NCI-H146 treated with DMSO at 0.1 percent for 48 hours (cell line): ENCODE measurements at regions not wholly inside any gene's neighbourhood (a gene's known extent, or its start where the extent isn't known, plus 50 kb on each side); places are given as distances from the start of the nearest gene placed in this dataset.
A peak's percentile ranks its signal among the peaks of the same experiment; 100 is the strongest.
"Not testable (repeated sequence)": the region's sequence is repeated elsewhere in the genome, so short reads cannot be mapped to it uniquely, and the experiment has no call there.

Source experiments
- DNase-seq: peaks from one replicate; lab custom pipeline; 2025; ENCODE audit not compliant: unreplicated experiment; lab: John Stamatoyannopoulos, UW

DNA sequence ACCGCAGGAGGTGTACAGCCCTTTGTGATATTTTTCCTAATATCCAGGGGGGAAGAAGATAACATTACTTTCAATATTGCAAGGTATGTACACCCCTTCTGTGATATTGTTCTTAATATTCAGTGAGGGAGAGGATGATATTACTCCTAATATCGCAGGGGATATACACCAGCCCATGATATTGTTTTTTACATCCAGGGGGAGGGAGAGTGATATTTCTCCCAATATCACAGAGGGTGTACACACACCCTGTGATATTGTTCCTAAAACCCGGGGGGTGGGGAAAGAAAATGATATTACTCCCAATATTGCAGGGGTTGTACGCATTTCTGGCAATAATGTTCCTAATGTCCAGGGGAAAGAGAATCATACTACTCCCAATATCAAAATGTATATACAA lies 58.0 kb upstream of the SLC25A48 start:
- no peak for DNase-seq

DNA sequence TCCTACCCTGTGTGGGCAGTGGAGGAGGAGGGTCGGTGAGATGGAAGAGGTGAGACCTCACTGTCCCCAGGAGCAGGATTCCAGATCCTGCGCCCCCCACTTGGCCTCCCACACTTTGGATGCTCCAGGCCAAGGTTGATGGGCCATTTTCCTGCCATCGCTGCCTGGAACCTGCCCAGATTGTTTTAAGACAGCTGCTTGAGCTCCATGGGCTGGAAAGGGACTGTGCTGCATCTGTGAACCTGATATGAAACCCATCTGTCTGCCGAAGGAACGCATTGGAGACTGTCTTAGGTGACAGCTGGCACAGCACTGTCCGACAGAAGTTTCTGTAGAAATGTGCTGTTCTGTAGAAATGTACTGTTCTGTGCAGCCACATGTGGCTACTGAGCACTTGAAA lies 72.7 kb upstream of the SLC25A48 start:
- no peak for DNase-seq

DNA sequence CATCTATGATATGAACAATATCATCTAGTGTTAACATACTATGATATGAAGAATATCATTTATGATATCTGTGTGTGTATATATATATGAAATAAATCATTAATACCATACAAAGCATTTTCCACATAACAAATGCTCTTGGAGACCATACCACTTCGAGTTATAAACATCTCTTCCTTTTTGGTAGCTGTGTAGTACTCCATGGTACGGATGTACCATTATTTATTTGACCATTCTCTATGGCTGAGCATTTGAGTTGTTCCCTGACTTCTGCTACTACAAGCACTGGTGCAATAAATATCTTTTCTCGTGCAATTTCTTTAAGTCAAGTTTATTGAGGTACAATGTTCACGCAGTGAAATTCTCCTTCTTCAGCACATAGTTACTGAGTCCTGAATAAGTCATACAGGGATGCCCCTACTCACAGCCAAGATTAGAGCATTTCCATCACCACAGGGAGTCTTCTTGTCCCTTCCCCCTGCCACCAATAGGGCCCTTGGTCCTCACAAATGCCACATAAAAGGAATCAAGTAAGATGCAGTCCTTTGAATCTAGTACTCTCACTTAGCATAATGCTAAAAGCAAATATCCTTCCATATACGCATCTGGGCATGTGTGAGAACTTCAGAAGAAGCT lies 75.2 kb upstream of the SLC25A48 start:
- no peak for DNase-seq

DNA sequence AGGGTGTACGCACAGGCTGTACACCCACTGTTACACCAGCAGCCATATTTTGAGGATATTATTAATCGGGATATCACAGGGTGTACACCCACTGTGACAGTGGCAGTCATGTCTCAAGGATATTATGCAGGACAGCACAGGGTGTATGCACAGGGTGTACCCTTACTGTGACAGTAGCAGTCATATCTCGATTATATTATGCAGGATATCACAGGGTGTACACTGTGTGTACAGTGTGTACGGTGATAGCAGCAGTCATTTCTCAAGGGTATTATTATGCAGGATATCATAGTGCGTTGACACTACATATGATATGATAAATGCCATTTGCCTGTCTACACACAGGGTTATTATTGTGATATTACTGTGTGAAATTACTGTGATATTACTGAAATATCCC lies 80.5 kb upstream of the SLC25A48 start:
- DNase-seq: no peak

DNA sequence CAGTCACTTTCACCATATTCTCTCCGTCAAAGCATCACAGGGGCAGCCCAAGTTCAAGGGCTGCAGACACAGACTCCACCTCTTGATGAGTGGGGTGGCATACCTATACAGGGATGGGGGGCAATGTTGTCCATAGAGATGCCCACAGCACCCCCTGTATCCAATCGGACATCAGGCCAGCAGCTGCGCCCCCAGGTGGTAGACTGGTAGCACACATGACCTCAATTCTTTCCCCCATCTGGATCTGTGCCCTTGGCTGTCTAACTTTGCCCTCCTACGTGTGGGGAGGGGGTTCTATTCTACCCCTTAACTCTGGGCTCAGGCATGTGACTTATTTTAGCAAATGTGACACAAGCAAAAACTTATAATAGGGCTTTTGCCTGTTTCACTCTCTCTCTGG lies 84.0 kb upstream of the SLC25A48 start:
- no peak for DNase-seq

DNA sequence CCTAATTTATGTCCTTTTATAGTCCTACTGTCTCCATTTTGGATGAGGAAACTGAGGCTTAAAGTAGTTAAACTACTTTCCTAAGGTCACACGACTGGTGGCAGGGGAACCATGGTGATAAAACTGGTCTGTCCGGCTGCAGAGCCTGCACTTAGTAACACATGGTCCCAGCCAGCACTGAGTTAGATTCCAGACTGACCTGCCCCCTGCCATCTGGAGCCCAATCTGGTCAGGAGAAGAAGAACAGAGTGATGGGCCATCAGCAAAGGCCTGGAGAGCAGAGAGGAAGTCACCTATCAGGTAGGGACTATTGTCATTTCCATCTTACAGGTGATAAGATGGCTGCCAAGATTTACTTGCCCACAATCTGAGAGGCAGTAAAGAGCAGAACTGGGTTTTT lies 86.6 kb upstream of the SLC25A48 start:
- DNase-seq: no peak

DNA sequence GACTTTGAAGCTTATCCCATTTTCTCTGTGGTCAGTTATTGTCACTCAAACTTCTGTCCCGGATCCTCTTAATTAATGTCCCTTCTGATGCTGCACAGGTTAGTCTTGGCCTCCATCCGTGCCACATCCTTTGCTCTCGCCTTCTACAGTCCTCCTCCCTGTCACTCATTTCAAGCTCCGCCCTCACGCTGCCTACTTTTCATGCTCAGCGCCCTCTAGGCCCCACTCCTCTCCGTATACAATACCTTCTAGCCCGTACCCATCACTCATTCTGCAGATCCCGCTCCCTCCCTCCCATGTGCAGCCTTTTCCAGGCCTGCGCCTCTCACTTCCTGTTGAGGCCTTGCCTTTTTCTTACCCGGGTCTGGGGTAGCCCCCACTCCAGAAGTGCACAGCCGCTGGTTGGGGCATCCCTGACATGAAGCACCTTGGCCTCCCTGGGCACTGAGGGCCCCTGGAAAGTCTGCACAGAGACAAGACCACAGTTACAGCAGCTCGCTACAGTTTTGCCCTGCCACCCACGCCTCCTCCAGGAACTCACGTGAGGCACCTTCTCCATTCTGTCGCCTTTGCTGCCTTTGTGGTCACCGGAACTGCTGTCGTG lies 88.5 kb upstream of the SLC25A48 start:
- no peak for DNase-seq

DNA sequence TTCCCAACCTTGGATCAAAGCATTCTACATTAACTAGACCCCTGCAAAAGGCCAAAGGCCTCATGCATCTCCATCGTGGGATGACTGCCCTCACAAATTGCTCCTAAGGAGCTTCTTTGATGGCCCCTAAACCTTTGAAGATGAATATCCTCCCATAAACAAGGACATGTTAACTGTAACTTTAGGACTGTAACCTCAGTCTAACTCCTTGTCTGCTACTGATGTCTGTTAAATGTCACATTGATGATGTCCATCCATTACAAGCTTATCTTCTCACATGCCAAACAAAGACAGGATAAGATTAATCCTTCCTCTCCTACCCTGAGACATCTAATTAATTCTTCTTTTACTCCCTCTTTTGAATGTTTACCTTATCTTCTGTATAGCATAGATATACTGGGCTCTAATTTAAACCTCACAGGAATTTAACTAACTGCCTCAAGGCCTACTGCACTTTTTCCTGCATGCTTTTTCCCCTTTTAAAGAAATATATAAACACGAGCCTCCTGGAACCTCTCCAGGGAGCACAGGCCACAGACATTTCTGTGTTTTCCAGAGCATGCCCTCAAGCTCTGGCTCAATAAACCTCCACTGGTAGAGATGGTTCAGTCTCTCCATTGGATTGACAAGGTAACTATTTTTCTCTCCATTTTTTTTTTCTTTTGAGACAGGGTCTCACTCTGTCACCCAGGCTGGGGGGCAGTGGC lies 90.6 kb upstream of the SLC25A48 start:
- no peak for DNase-seq

DNA sequence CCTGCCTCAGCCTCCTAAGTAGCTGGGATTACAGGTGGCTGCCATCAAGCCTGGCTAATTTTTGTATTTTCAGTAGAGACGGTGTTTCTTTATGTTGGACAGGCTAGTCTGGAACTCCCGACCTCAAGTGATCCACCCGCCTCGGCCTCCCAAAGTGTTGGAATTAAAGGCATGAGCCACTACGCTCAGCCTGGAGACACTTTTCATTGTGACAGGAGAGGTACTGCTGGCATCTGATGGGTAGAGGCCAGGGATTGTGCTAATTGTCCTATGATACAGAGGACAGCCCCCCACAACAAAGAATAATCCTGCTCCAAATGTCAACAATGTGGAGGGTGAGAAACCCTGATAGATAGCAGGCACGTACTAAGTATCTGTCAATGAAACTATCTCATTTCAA lies 91.3 kb upstream of the SLC25A48 start:
- no peak for DNase-seq

DNA sequence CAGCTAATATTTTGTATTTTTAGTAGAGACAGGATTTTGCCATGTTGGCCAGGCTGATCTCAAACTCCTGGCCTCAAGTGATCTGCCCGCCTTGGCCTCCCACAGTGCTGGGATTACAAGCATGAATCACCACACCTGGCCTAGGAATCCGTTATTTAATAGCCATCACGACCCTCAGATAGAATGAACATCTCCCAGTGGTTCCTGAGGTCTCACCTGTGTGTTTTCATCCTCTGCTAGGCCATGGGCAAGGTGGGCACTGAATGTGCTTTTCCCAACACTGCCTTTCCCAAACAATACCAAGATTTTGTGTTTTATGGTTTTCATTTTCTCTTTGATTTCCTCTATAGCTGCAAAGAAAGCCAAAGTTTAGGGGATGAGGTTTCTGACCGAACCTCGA lies 92.2 kb upstream of the SLC25A48 start:
- not testable (repeated sequence) for DNase-seq

DNA sequence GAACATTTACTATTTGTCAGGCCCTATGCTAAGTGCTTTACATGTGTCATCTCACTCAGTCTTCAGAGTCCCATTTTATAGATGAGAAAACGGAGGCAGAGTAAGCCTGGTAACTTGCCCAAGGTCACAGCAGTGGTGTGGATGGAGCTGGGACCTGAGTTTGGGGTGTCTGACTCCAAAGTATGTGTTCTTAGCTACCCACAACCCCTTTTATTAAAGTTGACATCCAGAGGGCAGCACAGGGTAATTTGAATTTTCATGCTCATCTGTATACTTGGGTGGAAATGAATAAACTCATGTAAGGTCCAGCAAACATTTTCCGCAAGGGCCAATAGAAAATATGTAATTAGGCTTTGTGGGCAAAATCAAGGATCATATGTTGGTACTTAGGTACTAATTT lies 93.4 kb upstream of the SLC25A48 start:
- DNase-seq: no peak

DNA sequence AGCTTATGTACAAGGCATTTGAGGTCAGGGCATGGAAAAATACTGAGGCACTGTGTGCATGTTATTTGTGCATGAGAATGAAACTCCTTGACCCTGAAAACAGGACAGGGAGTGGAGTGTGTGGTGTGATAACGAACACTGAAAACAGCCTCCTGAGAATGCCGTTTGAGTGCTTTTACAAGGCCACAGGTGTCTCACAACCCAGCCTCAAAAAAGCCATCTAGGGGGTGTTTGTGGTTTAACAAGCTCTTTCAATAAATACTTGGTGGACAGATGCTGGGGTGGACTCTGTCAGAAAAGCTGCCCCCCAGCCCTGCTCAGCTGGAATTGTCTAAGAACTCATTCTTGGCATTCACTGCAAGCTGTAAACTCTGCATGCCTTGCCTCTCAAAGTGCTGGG lies 94.0 kb upstream of the SLC25A48 start:
- DNase-seq: no peak

DNA sequence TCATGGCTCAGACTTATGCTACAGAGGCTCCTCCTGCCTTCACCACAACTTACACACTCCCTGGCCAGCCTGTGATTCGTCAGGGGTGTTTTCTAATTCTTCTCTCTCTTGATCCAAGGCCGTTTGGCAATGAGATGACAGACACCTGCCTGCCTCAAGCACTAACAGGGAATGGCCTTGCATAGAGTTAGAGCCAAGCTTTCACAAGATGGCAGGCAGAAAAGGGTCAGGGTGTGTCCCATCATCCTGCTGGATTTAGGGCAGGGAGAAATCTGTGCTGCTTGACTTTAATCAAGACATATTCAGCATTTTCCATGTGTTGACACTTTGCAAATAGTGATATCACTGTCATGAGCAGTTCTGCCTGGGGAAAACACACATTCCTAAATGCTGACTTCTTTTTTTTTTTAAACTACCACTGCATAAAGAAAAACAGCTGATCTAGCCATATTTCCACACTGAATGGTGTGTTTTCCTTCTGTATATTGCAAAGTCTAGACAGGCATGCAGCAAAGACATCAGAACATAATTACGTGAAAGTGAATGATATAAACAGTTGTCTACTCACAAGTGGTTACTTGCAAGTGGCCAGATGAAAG lies 95.0 kb upstream of the SLC25A48 start:
- DNase-seq: no peak

DNA sequence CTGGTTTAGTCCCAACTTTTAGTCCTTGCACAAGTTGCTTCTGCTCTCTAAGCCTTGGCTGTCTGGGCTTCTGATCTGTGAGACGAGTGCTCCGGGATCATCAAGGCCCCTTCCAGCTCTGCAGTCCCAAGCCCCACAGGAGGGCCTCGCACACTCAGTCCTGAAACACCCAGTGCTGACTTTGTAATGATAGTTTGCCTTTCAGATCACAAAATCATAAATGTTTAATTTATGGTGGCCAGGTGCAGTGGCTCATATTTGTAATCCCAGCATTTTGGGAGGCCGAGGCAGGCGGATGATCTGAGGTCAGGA lies 95.9 kb upstream of the SLC25A48 start:
- no peak for DNase-seq

DNA sequence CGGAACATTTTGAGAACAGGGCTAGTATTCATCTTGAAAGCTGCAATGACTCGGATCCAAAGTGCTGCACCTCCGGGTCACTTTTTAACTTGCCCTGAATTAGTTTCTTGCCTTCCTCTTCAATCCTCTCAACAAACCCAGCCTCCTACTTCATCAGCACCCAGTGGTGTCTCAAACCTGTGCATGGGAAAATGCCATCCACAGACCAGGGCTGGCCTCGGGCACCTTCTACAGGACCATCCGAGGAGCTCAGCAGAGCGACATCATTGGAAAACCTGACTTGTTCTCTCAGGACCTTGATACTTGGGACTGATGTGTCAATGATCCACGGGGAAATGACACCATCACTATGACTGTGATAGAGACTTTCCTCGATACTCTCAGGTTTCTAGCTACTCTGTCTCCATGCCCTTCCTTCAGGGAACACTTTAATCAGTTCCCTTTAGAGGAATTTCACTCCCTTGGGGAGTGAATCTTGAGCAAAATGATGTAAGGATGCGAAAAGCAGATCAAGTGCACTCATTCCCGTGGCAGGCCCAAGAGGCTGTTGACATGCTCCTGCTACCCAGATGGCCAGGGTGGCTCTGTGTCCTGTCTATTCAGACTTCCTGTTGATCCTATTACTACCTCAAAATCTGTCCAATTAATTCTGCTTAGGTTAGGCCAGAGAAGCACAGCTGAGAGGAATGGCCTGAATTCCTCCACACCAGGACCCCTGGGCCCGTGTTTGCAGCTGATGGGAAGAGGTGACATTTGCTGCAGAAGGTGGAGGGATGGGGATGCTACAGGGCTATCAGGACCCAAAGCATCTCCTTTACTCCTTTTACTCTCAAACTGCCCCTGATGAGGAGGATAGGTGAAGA lies 96.5 kb upstream of the SLC25A48 start:
- no peak for DNase-seq

DNA sequence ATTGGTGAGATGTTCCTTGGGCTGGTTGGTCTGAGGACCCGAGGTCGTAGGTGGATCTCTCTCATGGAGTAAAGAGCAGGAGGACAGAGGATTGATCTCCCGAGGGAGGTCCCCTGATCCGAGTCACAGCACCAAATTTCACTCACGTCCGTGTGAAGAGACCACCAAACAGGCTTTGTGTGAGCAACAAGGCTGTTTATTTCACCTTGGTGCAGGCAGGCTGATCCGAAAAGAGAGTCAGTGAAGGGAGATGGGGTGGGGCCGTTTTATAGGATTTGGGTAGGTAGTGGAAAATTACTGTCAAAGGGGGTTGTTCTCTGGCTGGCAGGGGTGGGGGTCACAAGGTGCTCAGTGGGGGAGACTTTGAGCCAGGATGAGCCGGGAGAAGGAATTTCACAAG lies 97.5 kb upstream of the SLC25A48 start:
- DNase-seq: not testable (repeated sequence)

DNA sequence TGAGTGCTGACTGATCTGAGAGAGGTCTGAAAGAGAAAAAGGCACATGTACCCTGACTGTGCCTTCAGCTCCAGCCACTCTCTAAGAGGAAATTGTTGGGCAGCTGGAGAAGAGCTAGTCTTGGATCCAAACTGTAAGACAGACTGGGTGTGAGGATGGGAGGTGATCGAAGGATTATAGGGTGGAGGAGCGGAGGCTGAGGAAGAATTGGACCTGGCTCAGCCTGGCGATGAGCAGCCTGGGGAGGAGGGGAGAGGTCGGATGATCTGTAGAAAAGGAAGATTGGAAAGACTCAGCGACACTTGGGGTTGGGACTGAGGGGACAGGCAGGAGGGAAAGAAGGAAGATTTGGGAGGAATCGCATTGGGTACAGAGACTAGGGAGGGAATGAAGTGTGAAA lies 98.6 kb upstream of the SLC25A48 start:
- DNase-seq: no peak

DNA sequence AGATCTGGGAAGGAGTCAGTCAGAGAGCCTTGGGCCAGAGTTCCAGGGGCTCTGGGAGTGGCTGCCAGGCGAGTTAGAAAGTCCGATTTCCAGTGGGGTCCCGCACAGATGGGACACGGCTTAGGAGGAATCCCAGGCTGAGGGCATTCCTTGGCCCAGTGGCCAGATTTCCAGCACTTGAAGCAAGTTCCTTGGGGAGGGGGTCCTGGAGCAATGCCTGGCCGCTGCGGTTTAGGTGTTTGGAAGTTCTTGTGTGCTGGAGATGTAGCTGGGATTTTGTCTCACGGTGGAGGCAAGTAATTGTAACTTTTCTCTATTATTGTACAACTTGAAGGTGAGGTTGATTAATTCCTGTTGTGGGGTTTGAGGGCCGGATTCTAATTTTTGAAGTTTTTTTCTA lies 99.5 kb upstream of the SLC25A48 start:
- DNase-seq: not testable (repeated sequence)

DNA sequence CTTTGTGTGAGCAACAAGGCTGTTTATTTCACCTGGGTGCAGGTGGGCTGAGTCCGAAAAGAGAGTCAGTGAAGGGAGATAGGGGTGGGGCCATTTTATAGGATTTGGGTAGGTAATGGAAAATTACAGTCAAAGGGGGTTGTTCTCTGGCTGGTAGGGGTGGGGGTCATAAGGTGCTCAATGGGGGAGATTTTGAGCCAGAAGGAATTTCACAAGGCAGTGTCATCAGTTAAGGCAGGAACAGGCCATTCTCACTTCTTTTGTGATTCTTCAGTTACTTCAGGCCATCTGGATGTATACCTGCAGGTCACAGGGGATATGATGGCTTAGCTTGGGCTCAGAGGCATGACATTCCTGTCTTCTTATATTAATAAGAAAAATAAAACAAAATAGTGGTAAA lies 103.4 kb upstream of the SLC25A48 start:
- not testable (repeated sequence) for DNase-seq

DNA sequence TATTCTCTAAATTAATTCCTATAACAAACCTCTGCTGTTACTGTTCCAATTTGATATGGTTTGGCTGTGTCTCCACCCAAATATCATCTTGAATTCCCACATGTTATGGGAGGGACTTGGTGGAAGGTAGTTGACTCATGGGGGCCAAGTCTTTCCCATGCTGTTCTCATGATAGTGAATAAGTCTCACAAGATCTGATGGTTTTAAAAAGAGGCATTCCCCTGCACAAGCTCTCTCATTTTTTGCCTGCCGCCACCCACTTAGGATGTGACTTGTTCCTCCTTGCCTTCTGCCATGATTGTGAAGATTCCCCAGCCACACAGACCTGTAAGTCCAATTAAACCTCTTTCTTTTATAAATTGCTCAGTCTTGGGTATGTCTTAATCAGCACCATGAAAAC lies 104.3 kb upstream of the SLC25A48 start:
- DNase-seq: not testable (repeated sequence)

DNA sequence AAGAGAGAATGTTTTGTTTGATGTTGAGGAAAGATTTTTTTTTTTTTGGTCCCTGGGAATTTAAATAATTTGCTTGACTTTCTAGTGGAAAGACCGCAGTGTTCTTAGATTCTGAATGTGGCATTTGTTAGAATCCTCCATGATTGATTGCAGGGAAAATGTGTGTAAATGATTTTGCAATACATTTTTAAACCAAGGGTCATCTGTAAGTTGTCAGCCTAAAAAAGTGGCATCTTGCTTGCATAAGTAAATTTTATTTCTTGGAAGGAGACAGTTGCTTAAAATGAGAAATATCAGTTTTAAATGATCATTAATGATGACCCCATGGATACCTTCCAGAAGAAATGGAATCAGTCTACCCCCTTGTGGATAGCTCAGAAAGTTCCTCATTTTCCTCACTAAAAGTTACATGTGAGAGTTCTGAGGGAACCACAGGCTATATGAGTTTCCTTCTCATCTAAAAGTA lies 105.1 kb upstream of the SLC25A48 start:
- peak; percentile 18 for DNase-seq
